TTC549 (cell line): ENCODE measurements at regions not wholly inside any gene's neighbourhood (a gene's known extent, or its start where the extent isn't known, plus 50 kb on each side); places are given as distances from the start of the nearest gene placed in this dataset.

Source experiments
- FAIRE-seq: peaks from 2 replicates; lab custom pipeline; 2012; peaks lifted over from hg19 to GRCh38; lab: Jason Lieb, UNC

- FAIRE-seq: no peak
These were observed 142.5 kb upstream of the ARID2 start for GRCh38 chr12:45587012-45587411.

DNA sequence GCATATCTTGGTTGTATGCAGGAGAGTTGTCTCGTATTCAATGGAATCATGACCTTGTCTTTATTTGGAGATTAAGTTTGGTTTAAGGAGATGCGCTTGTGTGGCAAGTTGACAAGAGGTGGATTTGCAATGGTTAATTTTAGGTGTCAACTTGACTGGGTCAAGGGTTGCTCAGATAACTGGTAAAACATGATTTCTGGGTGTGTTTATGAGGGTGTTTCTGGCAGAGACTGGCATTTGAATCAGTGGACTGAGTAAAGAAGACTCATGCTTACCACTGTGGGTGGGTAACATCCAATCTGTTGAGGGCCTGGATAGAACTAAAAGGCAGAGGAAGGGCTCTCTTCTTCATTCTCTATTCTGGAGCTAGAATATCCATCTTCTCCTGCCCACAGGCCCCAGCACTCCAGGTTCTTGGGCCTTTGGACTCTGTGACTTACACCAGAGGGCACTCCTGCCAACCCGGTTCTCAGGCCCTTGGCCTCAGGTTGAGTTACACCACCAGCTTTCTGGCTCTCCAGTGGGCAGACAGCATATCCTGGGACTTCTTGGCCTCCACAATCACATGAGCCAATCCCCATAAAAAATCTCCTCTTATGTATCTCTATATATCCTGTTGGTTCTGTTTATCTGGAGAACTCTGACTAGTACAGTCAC, 141.5 kb upstream of the ARID2 start:
- FAIRE-seq: no peak

DNA sequence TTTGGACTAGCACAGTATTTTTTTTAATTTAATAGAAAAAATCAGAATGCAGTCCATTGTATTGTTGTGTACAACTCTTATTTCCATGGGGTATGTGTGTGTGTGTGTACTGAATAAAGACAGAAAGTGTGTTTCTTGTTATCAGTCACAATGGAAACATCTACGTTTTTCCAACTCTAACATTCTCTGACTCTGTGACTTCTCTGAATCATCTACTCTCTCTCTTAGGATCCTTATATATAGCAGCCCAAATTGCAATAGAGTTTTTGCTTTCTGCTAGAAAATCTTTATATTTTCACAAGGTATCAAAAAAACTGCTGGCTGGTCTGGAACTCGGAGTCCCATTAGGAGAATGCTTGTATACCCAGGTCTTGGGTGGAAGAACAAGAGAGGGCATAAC, 138.9 kb upstream of the ARID2 start:
- FAIRE-seq: no peak

- FAIRE-seq: no peak
These were observed 137.9 kb upstream of the ARID2 start for GRCh38 chr12:45591635-45592034.

DNA sequence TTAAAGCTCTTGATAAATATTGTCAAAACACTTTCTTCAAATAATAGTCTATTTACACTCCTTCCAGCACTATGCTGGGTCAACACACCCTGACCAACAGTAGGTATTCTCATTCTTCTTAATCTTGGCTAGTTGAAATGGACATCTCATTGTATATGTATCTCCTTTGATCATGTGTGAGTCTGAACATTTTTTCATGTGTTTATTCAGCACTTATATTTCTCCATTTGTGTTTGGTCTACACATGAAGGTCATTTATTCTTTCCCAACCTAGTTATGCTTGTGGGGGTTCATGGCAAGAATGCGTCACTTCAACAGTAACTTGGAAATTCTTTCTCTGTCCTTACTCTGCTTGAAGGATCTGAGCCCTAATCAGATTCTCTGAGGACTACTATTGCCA, 133.1 kb upstream of the ARID2 start:
- FAIRE-seq: no peak

DNA sequence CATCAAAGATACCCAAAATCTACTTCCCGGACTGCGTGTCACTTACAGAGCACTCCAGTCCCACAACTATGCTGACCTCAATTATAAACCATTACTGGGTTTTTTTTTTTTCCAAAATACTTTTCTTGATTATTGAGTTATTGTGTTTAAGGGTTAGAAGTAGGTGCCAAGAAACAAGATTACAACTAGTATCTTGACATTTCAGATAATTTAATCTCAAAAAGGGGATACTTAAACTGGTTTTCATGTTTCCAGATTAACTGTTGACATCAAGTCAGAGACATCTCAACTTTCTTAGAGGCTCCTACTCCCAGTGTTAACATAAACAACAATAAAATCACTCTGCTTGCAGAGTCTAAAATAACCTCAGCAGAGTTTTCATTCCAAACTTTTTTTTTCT, 131.2 kb upstream of the ARID2 start:
- no peak for FAIRE-seq

- no peak for FAIRE-seq
These were observed 130.7 kb upstream of the ARID2 start for GRCh38 chr12:45598761-45599160.

GRCh38 chr12:45599196-45599595, 130.3 kb upstream of the ARID2 start:
- FAIRE-seq: no peak

DNA sequence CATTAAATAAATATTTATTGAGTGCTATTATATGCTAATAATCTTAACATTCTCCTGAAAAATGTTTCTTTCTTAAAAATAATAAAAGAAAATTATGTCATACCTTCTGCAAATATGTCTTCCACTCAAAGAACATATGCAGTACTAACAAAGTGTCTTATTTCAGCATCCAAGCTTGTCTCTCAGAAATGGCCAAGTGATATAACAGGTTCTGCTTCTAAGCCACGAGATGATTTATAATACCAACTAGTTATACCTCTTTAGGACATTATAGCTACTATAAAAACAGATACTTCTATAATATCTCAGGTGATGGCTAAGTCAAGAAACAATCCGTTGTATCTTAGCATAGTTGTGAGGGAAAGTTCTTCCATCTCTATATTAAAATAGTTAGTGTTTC, 128.1 kb upstream of the ARID2 start:
- no peak for FAIRE-seq

DNA sequence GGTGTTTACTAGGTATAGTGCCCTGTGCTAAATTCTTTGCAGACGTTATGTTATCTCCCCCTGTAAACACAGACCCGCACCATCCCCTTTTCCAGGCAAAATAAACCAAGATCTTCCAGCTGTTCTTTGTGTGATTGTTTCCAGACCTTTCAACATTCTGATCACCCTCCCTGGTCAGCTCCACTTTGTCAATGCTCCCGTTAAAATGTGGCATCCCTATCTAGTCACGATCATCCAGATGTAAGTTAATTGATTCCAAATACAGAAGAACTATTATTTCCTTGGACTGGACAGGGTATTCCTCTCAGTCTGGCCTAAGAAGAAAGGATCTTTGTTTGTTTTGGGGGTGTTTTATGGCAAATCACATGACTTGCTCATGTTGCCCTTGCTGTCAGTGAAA, 127.6 kb upstream of the ARID2 start:
- no peak for FAIRE-seq

GRCh38 chr12:45605624-45606023, 123.9 kb upstream of the ARID2 start:
- no peak for FAIRE-seq

- FAIRE-seq: no peak
These were observed 118.4 kb upstream of the ARID2 start for GRCh38 chr12:45611061-45611460.

- FAIRE-seq: no peak
These were observed 118.0 kb upstream of the ARID2 start for GRCh38 chr12:45611495-45611894.

- no peak for FAIRE-seq
These were observed 117.3 kb upstream of the ARID2 start for GRCh38 chr12:45612044-45612794.

DNA sequence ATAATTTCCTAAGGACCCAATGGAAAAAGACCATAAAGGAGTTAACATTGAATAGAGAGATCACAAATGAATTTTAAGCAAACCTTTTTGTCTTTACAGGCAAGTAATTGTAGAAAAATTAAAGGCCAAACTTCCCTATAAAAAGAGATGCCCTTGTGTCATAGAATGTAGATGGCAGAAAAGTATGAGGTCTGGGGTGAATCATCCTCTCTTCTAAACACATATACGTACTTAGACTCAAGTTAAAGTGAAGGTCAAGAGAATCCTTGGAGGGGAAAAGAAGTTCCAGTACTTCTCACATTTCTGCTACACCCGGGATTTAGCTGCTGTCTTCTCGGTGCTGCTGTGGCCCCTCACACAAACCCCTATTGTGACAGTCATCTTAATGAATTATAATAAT, 116.2 kb upstream of the ARID2 start:
- no peak for FAIRE-seq

DNA sequence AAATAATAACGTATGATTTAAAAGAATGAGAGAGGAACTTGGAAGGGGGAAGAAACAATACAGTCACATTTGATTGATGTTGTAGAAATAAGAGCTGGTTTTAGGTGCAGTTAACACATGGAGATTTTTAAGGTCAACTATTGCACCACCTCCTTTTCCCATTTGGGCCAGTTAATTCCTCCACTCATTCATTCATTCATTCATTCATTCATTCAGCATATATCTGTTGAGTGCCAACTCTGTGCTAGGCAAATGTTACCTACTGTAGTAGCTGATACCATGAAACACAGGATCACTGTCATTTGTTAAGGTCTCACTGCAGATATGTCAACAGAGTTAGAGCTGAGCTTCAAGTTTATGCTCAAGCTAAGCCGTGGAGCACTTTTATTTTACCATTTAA, 115.7 kb upstream of the ARID2 start:
- no peak for FAIRE-seq

DNA sequence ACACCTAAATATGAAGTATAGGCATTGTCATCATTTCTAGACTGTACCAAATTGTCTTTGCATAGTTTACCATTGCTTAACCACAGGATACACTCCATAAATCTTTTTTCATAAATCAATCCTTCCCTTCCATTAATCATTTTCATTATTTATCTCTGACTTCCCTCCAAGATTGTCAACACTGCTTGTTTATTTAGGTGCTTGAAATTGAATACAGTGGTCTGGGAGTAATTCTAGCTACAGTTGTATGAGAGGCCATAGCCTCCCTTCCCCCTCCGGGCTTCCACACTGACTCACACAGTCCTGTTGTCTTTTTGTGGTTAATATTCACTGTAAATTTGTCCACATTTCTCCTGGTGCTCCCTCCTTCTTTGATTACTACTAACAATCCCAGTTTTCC, 114.2 kb upstream of the ARID2 start:
- no peak for FAIRE-seq

DNA sequence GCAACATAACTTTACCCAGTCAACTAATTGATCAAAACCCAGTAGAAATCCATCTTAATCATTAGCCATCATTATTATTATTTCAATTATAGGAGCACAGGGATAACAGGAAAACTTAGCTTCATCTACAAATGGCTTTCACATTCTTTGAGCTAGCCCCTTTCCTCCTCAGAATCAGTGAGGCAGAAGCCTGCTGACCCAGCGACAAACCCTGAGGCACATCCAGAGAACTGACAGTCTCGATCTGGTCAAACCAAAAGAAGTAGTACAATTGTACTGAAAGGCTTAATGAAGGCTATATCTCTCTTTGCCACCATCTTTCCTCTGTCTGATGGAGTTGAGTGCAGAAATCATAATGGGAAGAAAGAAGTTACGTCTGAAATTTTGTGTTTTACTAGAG, 109.8 kb upstream of the ARID2 start:
- no peak for FAIRE-seq

DNA sequence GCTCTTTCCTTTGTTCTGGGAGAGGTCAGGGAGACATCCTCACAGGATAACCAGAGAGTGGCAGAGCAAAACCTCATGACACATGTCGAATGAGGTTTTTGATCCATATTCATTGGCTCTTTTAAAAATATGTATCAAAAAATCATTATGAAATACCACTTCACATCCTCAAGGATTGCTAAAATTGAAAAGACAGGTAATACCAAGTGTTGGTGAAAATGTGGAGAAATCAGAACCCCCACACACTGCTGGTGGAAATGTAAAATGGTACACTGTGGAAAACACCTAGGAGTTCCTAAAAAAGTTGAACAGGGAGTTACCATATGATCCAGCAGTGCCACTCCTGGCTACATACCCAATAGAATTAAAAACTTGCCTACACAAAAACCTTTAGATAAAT, 107.8 kb upstream of the ARID2 start:
- no peak for FAIRE-seq

GRCh38 chr12:45622210-45622937, 107.1 kb upstream of the ARID2 start:
- no peak for FAIRE-seq

- FAIRE-seq: no peak
These were observed 106.3 kb upstream of the ARID2 start for GRCh38 chr12:45623221-45623620.

- FAIRE-seq: no peak
These were observed 105.6 kb upstream of the ARID2 start for GRCh38 chr12:45623940-45624339.

- no peak for FAIRE-seq
These were observed 102.5 kb upstream of the ARID2 start for GRCh38 chr12:45626965-45627364.
